ENCODE measurements at regions not wholly inside any gene's neighbourhood (a gene's known extent, or its start where the extent isn't known, plus 50 kb on each side); places are given as distances from the start of the nearest gene placed in this dataset.
"Not testable (repeated sequence)": the region's sequence is repeated elsewhere in the genome, so short reads cannot be mapped to it uniquely, and the experiment has no call there.

GRCh38 chr1:104172243-104172681 is 422.6 kb downstream of the AMY1C start:
- no peak for DNase-seq

- no peak for DNase-seq
Observed at GRCh38 chr1:104182251-104182650, 432.6 kb downstream of the AMY1C start.

- DNase-seq = no peak
Observed at GRCh38 chr1:104189207-104189606, 439.5 kb downstream of the AMY1C start.

- no peak for DNase-seq
Observed at GRCh38 chr1:104190821-104191220, 441.1 kb downstream of the AMY1C start.

- no peak for DNase-seq
Observed at GRCh38 chr1:104195395-104195794, 445.7 kb downstream of the AMY1C start.

GRCh38 chr1:104196136-104196535 is 446.4 kb downstream of the AMY1C start:
- DNase-seq = no peak

GRCh38 chr1:104197516-104197915 is 447.8 kb downstream of the AMY1C start:
- DNase-seq = no peak

GRCh38 chr1:104212239-104212638 is 462.5 kb downstream of the AMY1C start:
- DNase-seq = no peak

- DNase-seq = not testable (repeated sequence)
Observed at GRCh38 chr1:104217395-104217986, 467.8 kb downstream of the AMY1C start.

GRCh38 chr1:104229860-104230259 is 480.2 kb downstream of the AMY1C start:
- DNase-seq = no peak

GRCh38 chr1:104231676-104232075 is 482.0 kb downstream of the AMY1C start:
- no peak for DNase-seq

GRCh38 chr1:104235141-104235540 is 485.4 kb downstream of the AMY1C start:
- no peak for DNase-seq

GRCh38 chr1:104238991-104239390 is 489.3 kb downstream of the AMY1C start:
- DNase-seq = no peak

GRCh38 chr1:104248385-104248784 is 498.7 kb downstream of the AMY1C start:
- no peak for DNase-seq

GRCh38 chr1:104259481-104259880 is 509.8 kb downstream of the AMY1C start:
- no peak for DNase-seq

GRCh38 chr1:104263110-104263509 is 513.4 kb downstream of the AMY1C start:
- not testable (repeated sequence) for DNase-seq

- no peak for DNase-seq
Observed at GRCh38 chr1:104264521-104264920, 514.8 kb downstream of the AMY1C start.

GRCh38 chr1:104265163-104265562 is 515.5 kb downstream of the AMY1C start:
- no peak for DNase-seq

- no peak for DNase-seq
Observed at GRCh38 chr1:104266612-104267011, 516.9 kb downstream of the AMY1C start.

GRCh38 chr1:104288322-104288721 is 538.6 kb downstream of the AMY1C start:
- not testable (repeated sequence) for DNase-seq

GRCh38 chr1:104291156-104291555 is 541.5 kb downstream of the AMY1C start:
- no peak for DNase-seq

- no peak for DNase-seq
Observed at GRCh38 chr1:104294259-104294658, 544.6 kb downstream of the AMY1C start.

GRCh38 chr1:104295511-104295910 is 545.8 kb downstream of the AMY1C start:
- DNase-seq = no peak

GRCh38 chr1:104309673-104310072 is 560.0 kb downstream of the AMY1C start:
- no peak for DNase-seq

GRCh38 chr1:104315823-104316222 is 566.1 kb downstream of the AMY1C start:
- no peak for DNase-seq
